ENCODE measurements at regions not wholly inside any gene's neighbourhood (a gene's known extent, or its start where the extent isn't known, plus 50 kb on each side); places are given as distances from the start of the nearest gene placed in this dataset.

- no peak for TF ChIP-seq CTCF (conservative IDR thresholded peaks at IDR 0.05)
- Mint-ChIP-seq H3K4me3 (no peak overlapping the region), H3K9me3 (peaks cover 50% of the 10 kb centered on the region), H3K27me3 (ENCODE audit: insufficient read depth) (peaks cover 21% of the 10 kb centered on the region), H3K4me1 (no peaks in the 10 kb centered on the region), H3K36me3 (ENCODE audit: low read depth) (no peaks in the 10 kb centered on the region), H3K27ac (no peak overlapping the region)
- Histone ChIP-seq H3K27me3 (ENCODE audit: control insufficient read depth, insufficient read depth, low read length, poor library complexity, severe bottlenecking) (peaks cover 9% of the 10 kb centered on the region), H3K36me3 (ENCODE audit: control insufficient read depth, insufficient read depth, low read length) (no peaks in the 10 kb centered on the region), H3K4me3 (ENCODE audit: low read length) (no peak overlapping the region), H3K9ac (ENCODE audit: extremely low read depth, low read length, poor library complexity, severe bottlenecking) (no peak overlapping the region), H3K27ac (ENCODE audit: low read depth, low read length) (no peak overlapping the region), H3K4me1 (ENCODE audit: control insufficient read depth, insufficient read depth, low read length) (no peaks in the 10 kb centered on the region), H3K9me3 (ENCODE audit: control insufficient read depth, low read length) (peaks cover 58% of the 10 kb centered on the region)
- WGBS, 2 experiments (ENCODE audit: insufficient coverage in 1 of 2, insufficient read length in 1 of 2): 89 to 97% methylated on average over 7 to 8 of the region's 8 CpGs
- no peak for DNase-seq
These were observed 62.9 kb upstream of the MOCS1 start for GRCh38 chr6:39997101-39997635.

- Histone ChIP-seq H3K36me3 (ENCODE audit: control insufficient read depth, insufficient read depth, low read length) (no peaks in the 10 kb centered on the region), H3K27ac (ENCODE audit: low read depth, low read length) (no peak overlapping the region), H3K4me1 (ENCODE audit: control insufficient read depth, insufficient read depth, low read length) (no peaks in the 10 kb centered on the region), H3K9ac (ENCODE audit: extremely low read depth, low read length, poor library complexity, severe bottlenecking) (no peak overlapping the region), H3K9me3 (ENCODE audit: control insufficient read depth, low read length) (peaks cover 64% of the 10 kb centered on the region), H3K4me3 (ENCODE audit: low read length) (no peak overlapping the region), H3K27me3 (ENCODE audit: control insufficient read depth, insufficient read depth, low read length, poor library complexity, severe bottlenecking) (peaks cover 9% of the 10 kb centered on the region)
- Mint-ChIP-seq H3K9me3 (peaks cover 49% of the 10 kb centered on the region), H3K36me3 (ENCODE audit: low read depth) (no peaks in the 10 kb centered on the region), H3K4me1 (no peaks in the 10 kb centered on the region), H3K27me3 (ENCODE audit: insufficient read depth) (peaks cover 20% of the 10 kb centered on the region), H3K4me3 (no peak overlapping the region), H3K27ac (no peak overlapping the region)
- TF ChIP-seq CTCF (conservative IDR thresholded peaks at IDR 0.05): no peak
- no peak for DNase-seq
- 92 to 94% methylated on average over 4 of the region's 4 CpGs for WGBS, 2 experiments (ENCODE audit: insufficient coverage in 1 of 2, insufficient read length in 1 of 2)
These were observed 61.4 kb upstream of the MOCS1 start for GRCh38 chr6:39995633-39996032.

- H3K4me3 Mint-ChIP-seq: no peak overlapping the region
- no peaks in the 10 kb centered on the region for H3K36me3 Mint-ChIP-seq (ENCODE audit: low read depth)
- H3K9ac ChIP-seq (ENCODE audit: extremely low read depth, low read length, poor library complexity, severe bottlenecking): no peak overlapping the region
- H3K36me3 ChIP-seq (ENCODE audit: control insufficient read depth, insufficient read depth, low read length): no peaks in the 10 kb centered on the region
- no peak for TF ChIP-seq CTCF (conservative IDR thresholded peaks at IDR 0.05)
- H3K9me3 Mint-ChIP-seq: peaks cover 25% of the 10 kb centered on the region
- no peak overlapping the region for H3K4me3 ChIP-seq (ENCODE audit: low read length)
- DNase-seq: no peak
- H3K4me1 ChIP-seq (ENCODE audit: control insufficient read depth, insufficient read depth, low read length): no peaks in the 10 kb centered on the region
- H3K27ac Mint-ChIP-seq: no peak overlapping the region
- H3K4me1 Mint-ChIP-seq: no peaks in the 10 kb centered on the region
- H3K27ac ChIP-seq (ENCODE audit: low read depth, low read length): no peak overlapping the region
- peaks cover 43% of the 10 kb centered on the region for H3K9me3 ChIP-seq (ENCODE audit: control insufficient read depth, low read length)
- H3K27me3 ChIP-seq (ENCODE audit: control insufficient read depth, insufficient read depth, low read length, poor library complexity, severe bottlenecking): peaks cover 9% of the 10 kb centered on the region
- peaks cover 17% of the 10 kb centered on the region for H3K27me3 Mint-ChIP-seq (ENCODE audit: insufficient read depth)
- WGBS, 2 experiments (ENCODE audit: insufficient coverage in 1 of 2, insufficient read length in 1 of 2): 89 to 93% methylated on average over 5 to 6 of the region's 7 CpGs
These were observed 58.8 kb upstream of the MOCS1 start for GRCh38 chr6:39992861-39993622.

Data from endodermal cell (in vitro differentiated cells).